Liver (tissue), 8 donors: ENCODE measurements at regions not wholly inside any gene's neighbourhood (a gene's known extent, or its start where the extent isn't known, plus 50 kb on each side); places are given as distances from the start of the nearest gene placed in this dataset.

ENCODE experiments used
- DNase-seq: peaks from one replicate; pipeline ENCODE4 v3.0.0-alpha.2; 2017; ENCODE audit warnings: low spot score
- H3K27ac ChIP-seq, 2 donors: one replicate each; pipeline ENCODE4 v1.7.0; 2013; ENCODE audit warnings: inconsistent platforms in 2 of 2, low read length in 2 of 2, control low read depth in 1 of 2, low read depth in 1 of 2, mild to moderate bottlenecking in 1 of 2
- H3K27me3 ChIP-seq, 4 donors: one replicate each; pipeline versions ENCODE4 v1.6.1 to v1.7.0; 2013; ENCODE audit warnings: low read length in 3 of 4, inconsistent platforms in 1 of 4, mild to moderate bottlenecking in 1 of 4, moderate library complexity in 1 of 4; ENCODE audit not compliant: control insufficient read depth in 4 of 4, insufficient read depth in 4 of 4
- H3K36me3 ChIP-seq, 4 donors: one replicate each; pipeline versions ENCODE4 v1.6.1 to v1.7.0; 2013; ENCODE audit warnings: low read length in 3 of 4, mild to moderate bottlenecking in 3 of 4, low read depth in 1 of 4, moderate library complexity in 1 of 4; ENCODE audit not compliant: control insufficient read depth in 4 of 4, insufficient read depth in 3 of 4
- H3K4me1 ChIP-seq, 4 donors: one replicate each; pipeline versions ENCODE4 v1.6.1 to v1.7.0; 2013; ENCODE audit warnings: low read length in 3 of 4, mild to moderate bottlenecking in 3 of 4, moderate library complexity in 1 of 4; ENCODE audit not compliant: control insufficient read depth in 4 of 4, insufficient read depth in 4 of 4
- H3K4me3 ChIP-seq, 3 donors: one replicate each; pipeline versions ENCODE4 v1.6.1 to v1.7.0; 2013; ENCODE audit warnings: low read length in 3 of 3, control low read depth in 1 of 3, low read depth in 1 of 3, mild to moderate bottlenecking in 1 of 3
- H3K9ac ChIP-seq, 2 donors: one replicate each; pipeline ENCODE4 v1.7.0; 2013; ENCODE audit warnings: low read length in 2 of 2, mild to moderate bottlenecking in 2 of 2, moderate library complexity in 2 of 2, control low read depth in 1 of 2, low read depth in 1 of 2
- H3K9me3 ChIP-seq, 4 donors: one replicate each; pipeline versions ENCODE4 v1.6.1 to v1.7.0; 2013; ENCODE audit warnings: low read length in 3 of 4; ENCODE audit not compliant: control insufficient read depth in 4 of 4
- CTCF ChIP-seq: fragments of 150-350 bp; IDR thresholded peaks from 2 replicates; pipeline ENCODE4 v1.5.1; 2017; ENCODE audit warnings: improper control_type of control experiment, low read depth, low read length; ENCODE audit not compliant: missing input control
- EGR1 ChIP-seq, 2 donors: IDR thresholded peaks; 2 replicates each; pipeline ENCODE4 v1.6.1; 2016 to 2018; ENCODE audit warnings: antibody characterized with exemption in 2 of 2, low read depth in 2 of 2
- FOXA1 ChIP-seq: IDR thresholded peaks from 2 replicates; pipeline ENCODE4 v1.6.1; 2016; ENCODE audit warnings: antibody characterized with exemption
- FOXA2 ChIP-seq: IDR thresholded peaks from 2 replicates; pipeline ENCODE4 v1.6.1; 2016; ENCODE audit warnings: antibody characterized with exemption
- GABPA ChIP-seq, 2 donors: IDR thresholded peaks in 1 of 2; conservative IDR thresholded peaks in 1 of 2; 2 replicates each; pipeline ENCODE4 v1.6.1; 2016; ENCODE audit warnings: antibody characterized with exemption in 2 of 2, mild to moderate bottlenecking in 1 of 2, moderate library complexity in 1 of 2
- HNF4A ChIP-seq, 2 donors: conservative IDR thresholded peaks; 2 replicates each; pipeline ENCODE4 v1.6.1; 2016; ENCODE audit warnings: antibody characterized with exemption in 2 of 2, mild to moderate bottlenecking in 2 of 2
- HNF4G ChIP-seq: IDR thresholded peaks from 2 replicates; pipeline ENCODE4 v1.6.1; 2016; ENCODE audit warnings: antibody characterized with exemption
- JUND ChIP-seq, 2 donors: IDR thresholded peaks; 2 replicates each; pipeline ENCODE4 v1.6.1; 2016; ENCODE audit warnings: antibody characterized with exemption in 2 of 2
- MAX ChIP-seq: IDR thresholded peaks from 2 replicates; pipeline ENCODE4 v1.6.1; 2016; ENCODE audit warnings: antibody characterized with exemption
- NR2F2 ChIP-seq: IDR thresholded peaks from 2 replicates; pipeline ENCODE4 v1.6.1; 2016; ENCODE audit warnings: antibody characterized with exemption
- RAD21 ChIP-seq, 2 donors: IDR thresholded peaks; 2 replicates each; pipeline ENCODE4 v1.6.1; 2016; ENCODE audit warnings: antibody characterized with exemption in 2 of 2, mild to moderate bottlenecking in 2 of 2
- REST ChIP-seq: IDR thresholded peaks from 2 replicates; pipeline ENCODE4 v1.6.1; 2016; ENCODE audit warnings: antibody characterized with exemption, mild to moderate bottlenecking
- RXRA ChIP-seq, 2 donors: IDR thresholded peaks; 2 replicates each; pipeline ENCODE4 v1.6.1; 2017 to 2018; ENCODE audit warnings: antibody characterized with exemption in 2 of 2, mild to moderate bottlenecking in 1 of 2
- SP1 ChIP-seq: IDR thresholded peaks from 2 replicates; pipeline ENCODE4 v1.6.1; 2018; ENCODE audit warnings: antibody characterized with exemption, mild to moderate bottlenecking
- TAF1 ChIP-seq: conservative IDR thresholded peaks from 2 replicates; pipeline ENCODE4 v1.6.1; 2016; ENCODE audit warnings: antibody characterized with exemption, mild to moderate bottlenecking
- YY1 ChIP-seq: IDR thresholded peaks from 2 replicates; pipeline ENCODE4 v1.6.1; 2016; ENCODE audit warnings: antibody characterized with exemption, mild to moderate bottlenecking
- ZBTB33 ChIP-seq: IDR thresholded peaks from 2 replicates; pipeline ENCODE4 v1.6.1; 2016; ENCODE audit warnings: antibody characterized with exemption
- WGBS: extraction: QIAGEN DNeasy Blood & Tissue Kit; methylation state at CpG from one replicate; pipeline ENCODE4 v1.1.7; 2013; 5-methylcytosine and 5-hydroxymethylcytosine counted together
- donor health status: healthy.
- donor health status: healthy.
- donor health status: healthy.
- donor health status: healthy.
- donor health status: healthy.

- TF ChIP-seq RXRA (IDR thresholded peaks at IDR 0.05) = no peak
These were observed 116.5 kb upstream of the IQCM start (continued) for GRCh38 chr4:149932188-149932587.

- no peaks in the 10 kb centered on the region for H3K36me3 ChIP-seq
- 1% methylated on average over 1 of the region's 1 CpG for WGBS
- no peak for TF ChIP-seq HNF4G
- TF ChIP-seq REST = no peak
- no peak for TF ChIP-seq JUND (IDR thresholded peaks at IDR 0.05)
- TF ChIP-seq TAF1 = no peak
- TF ChIP-seq MAX = no peak
- TF ChIP-seq RXRA (IDR thresholded peaks at IDR 0.05) = no peak
- TF ChIP-seq NR2F2 = no peak
- TF ChIP-seq FOXA1 = no peak
- no peak for TF ChIP-seq SP1
- no peak for TF ChIP-seq RAD21 (IDR thresholded peaks at IDR 0.05)
- TF ChIP-seq EGR1 (IDR thresholded peaks at IDR 0.05; ENCODE audit: low read depth in 2 of 2) = no peak
- no peak for TF ChIP-seq HNF4A (conservative IDR thresholded peaks at IDR 0.05)
- no peak for TF ChIP-seq GABPA (IDR thresholded peaks at IDR 0.05 in 1 of 2, conservative IDR thresholded peaks at IDR 0.05 in 1 of 2)
- TF ChIP-seq CTCF = no peak
- TF ChIP-seq YY1 = no peak
- H3K4me1 ChIP-seq = no peaks in the 10 kb centered on the region
- H3K27ac ChIP-seq = no peak overlapping the region
- H3K9ac ChIP-seq = no peak overlapping the region
- DNase-seq = no peak
- H3K9me3 ChIP-seq = peaks cover 0 to 2% (median 0%) of the 10 kb centered on the region in 4 donors
- no peak overlapping the region for H3K4me3 ChIP-seq
- H3K27me3 ChIP-seq = no peaks in the 10 kb centered on the region
These were observed 117.5 kb upstream of the IQCM start for GRCh38 chr4:149933120-149933519.

- no peak overlapping the region for H3K4me3 ChIP-seq
- H3K36me3 ChIP-seq = no peaks in the 10 kb centered on the region
- TF ChIP-seq ZBTB33 (no peak), EGR1 (IDR thresholded peaks at IDR 0.05; ENCODE audit: low read depth in 2 of 2) (no peak), FOXA2 (no peak)
- WGBS = 55% methylated on average over 3 of the region's 3 CpGs
- H3K4me1 ChIP-seq = no peaks in the 10 kb centered on the region
- no peak for DNase-seq
- H3K9me3 ChIP-seq = peaks cover 0 to 2% (median 0%) of the 10 kb centered on the region in 4 donors
- H3K9ac ChIP-seq = no peak overlapping the region
- no peak overlapping the region for H3K27ac ChIP-seq
- no peaks in the 10 kb centered on the region for H3K27me3 ChIP-seq
These were observed 118.2 kb upstream of the IQCM start for GRCh38 chr4:149933883-149934282.
